BE2C (cell line): ENCODE measurements at regions not wholly inside any gene's neighbourhood (a gene's known extent, or its start where the extent isn't known, plus 50 kb on each side); places are given as distances from the start of the nearest gene placed in this dataset.

Experiments
- DNase-seq: peaks from one replicate; pipeline ENCODE4 v3.0.0-alpha.2; 2020
- H3K27me3 ChIP-seq: fragments of 250-450 bp; sonication (Bioruptor Pico); 2 replicates; pipeline ENCODE4 v1.5.1; 2020; ENCODE audit warnings: mild to moderate bottlenecking
- H3K36me3 ChIP-seq: fragments of 250-450 bp; sonication (Bioruptor Pico); 2 replicates; pipeline ENCODE4 v1.5.1; 2020; ENCODE audit warnings: mild to moderate bottlenecking
- H3K4me1 ChIP-seq: fragments of 250-450 bp; sonication (Bioruptor Pico); 2 replicates; pipeline ENCODE4 v1.5.1; 2020
- H3K4me3 ChIP-seq: 2 replicates; pipeline ENCODE4 v1.5.1; 2011; ENCODE audit warnings: low read depth, low read length
- H3K9me3 ChIP-seq: fragments of 250-450 bp; sonication (Bioruptor Pico); 2 replicates; pipeline ENCODE4 v1.5.1; 2020
- TF ChIP-seq, protein P1 (sequence below): IDR thresholded peaks from 2 replicates; pipeline ENCODE4 v1.5.1; 2012; ENCODE audit warnings: mild to moderate bottlenecking, low read depth, low read length

DNA sequence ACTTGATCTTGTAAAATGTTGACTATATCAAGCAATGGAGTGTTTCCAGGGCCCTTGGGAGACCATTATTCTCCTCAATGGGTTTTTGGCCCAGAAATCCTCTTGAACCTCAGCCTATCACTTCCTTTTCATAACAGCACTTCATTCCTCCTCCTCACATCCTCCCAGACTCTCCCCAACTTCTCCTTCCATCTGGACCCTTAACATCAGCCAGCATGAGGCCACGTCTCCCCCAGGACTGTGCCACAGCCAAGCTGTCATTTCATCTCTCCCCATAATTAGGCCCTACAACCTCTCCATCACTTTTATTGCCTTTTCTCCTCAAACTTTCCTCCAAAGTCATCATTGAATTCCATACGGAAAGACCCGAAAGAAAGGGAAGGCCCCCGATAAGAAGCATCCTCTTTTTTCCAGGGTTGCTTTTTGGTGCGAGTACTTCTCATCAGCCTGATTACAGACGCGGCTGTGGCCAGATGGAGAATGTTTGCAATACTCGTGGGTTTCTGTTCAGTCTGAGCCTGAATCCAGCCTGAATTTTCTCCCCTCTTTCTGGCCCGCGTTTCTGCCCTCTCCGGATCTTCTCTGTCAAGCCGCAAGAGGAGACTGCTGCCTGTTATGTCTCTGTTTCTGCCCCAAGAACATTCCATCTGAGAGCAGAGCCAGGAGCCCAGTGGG lies 52.7 kb upstream of the SLC25A33 start:
- Histone ChIP-seq H3K27me3 (no peaks in the 10 kb centered on the region), H3K4me3 (no peak overlapping the region), H3K4me1 (no peaks in the 10 kb centered on the region), H3K36me3 (no peaks in the 10 kb centered on the region), H3K9me3 (no peaks in the 10 kb centered on the region)
- TF ChIP-seq, protein P1, sequence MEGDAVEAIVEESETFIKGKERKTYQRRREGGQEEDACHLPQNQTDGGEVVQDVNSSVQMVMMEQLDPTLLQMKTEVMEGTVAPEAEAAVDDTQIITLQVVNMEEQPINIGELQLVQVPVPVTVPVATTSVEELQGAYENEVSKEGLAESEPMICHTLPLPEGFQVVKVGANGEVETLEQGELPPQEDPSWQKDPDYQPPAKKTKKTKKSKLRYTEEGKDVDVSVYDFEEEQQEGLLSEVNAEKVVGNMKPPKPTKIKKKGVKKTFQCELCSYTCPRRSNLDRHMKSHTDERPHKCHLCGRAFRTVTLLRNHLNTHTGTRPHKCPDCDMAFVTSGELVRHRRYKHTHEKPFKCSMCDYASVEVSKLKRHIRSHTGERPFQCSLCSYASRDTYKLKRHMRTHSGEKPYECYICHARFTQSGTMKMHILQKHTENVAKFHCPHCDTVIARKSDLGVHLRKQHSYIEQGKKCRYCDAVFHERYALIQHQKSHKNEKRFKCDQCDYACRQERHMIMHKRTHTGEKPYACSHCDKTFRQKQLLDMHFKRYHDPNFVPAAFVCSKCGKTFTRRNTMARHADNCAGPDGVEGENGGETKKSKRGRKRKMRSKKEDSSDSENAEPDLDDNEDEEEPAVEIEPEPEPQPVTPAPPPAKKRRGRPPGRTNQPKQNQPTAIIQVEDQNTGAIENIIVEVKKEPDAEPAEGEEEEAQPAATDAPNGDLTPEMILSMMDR: no peak
- DNase-seq: no peak
